CD4-positive, CD25-positive, alpha-beta regulatory T cell (primary cell): ENCODE measurements at regions not wholly inside any gene's neighbourhood (a gene's known extent, or its start where the extent isn't known, plus 50 kb on each side); places are given as distances from the start of the nearest gene placed in this dataset.
A peak's percentile ranks its signal among the peaks of the same experiment; 100 is the strongest.

ENCODE experiments used
- ATAC-seq, 2 donors: fragments of 150-1000 bp; cut with Tn5 transposase; one replicate each; pipeline ENCODE4 v1.10.0; 2021; ENCODE audit warnings: low read depth in 2 of 2, moderate number of reproducible peaks in 2 of 2, moderate library complexity in 1 of 2
- DNase-seq, 3 donors: peaks; one replicate each; pipeline versions ENCODE4 v3.0.0 to v3.0.0-alpha.2; 2012 to 2022; ENCODE audit warnings: mixed read lengths in 1 of 3
- H3K27ac ChIP-seq: one replicate; pipeline ENCODE4 v1.7.0; 2013; ENCODE audit warnings: mild to moderate bottlenecking, low read length; ENCODE audit not compliant: insufficient read depth, poor library complexity, severe bottlenecking
- H3K27me3 ChIP-seq: one replicate; pipeline ENCODE4 v1.7.0; 2013; ENCODE audit warnings: low read length; ENCODE audit not compliant: control insufficient read depth, insufficient read depth
- H3K36me3 ChIP-seq: one replicate; pipeline ENCODE4 v1.7.0; 2013; ENCODE audit warnings: mild to moderate bottlenecking, low read length, moderate library complexity; ENCODE audit not compliant: control insufficient read depth, insufficient read depth
- H3K4me1 ChIP-seq: 2 replicates; pipeline ENCODE4 v1.7.0; 2013; ENCODE audit warnings: mild to moderate bottlenecking, low read length; ENCODE audit not compliant: insufficient read depth, control insufficient read depth, poor library complexity, severe bottlenecking
- H3K4me3 ChIP-seq: one replicate; pipeline ENCODE4 v1.7.0; 2013; ENCODE audit warnings: low read depth, mild to moderate bottlenecking, low read length, moderate library complexity
- H3K9me3 ChIP-seq, 2 experiments: 1 replicate in 1 of 2; 2 replicates in 1 of 2; pipeline ENCODE4 v1.7.0; 2013; ENCODE audit warnings: low read length in 2 of 2, mild to moderate bottlenecking in 1 of 2, moderate library complexity in 1 of 2; ENCODE audit not compliant: control insufficient read depth in 2 of 2
- H3K27ac Mint-ChIP-seq, 3 donors: one replicate each; pipeline ENCODE4 v1.8.0; 2020 to 2022; ENCODE audit warnings: mild to moderate bottlenecking in 3 of 3, mixed read lengths in 3 of 3, moderate library complexity in 2 of 3
- H3K27me3 Mint-ChIP-seq: one replicate; pipeline ENCODE4 v1.8.0; 2022; ENCODE audit warnings: mild to moderate bottlenecking, mixed read lengths
- H3K36me3 Mint-ChIP-seq: one replicate; pipeline ENCODE4 v1.8.0; 2020; ENCODE audit warnings: mixed read lengths
- H3K4me1 Mint-ChIP-seq, 4 donors: one replicate each; pipeline ENCODE4 v1.8.0; 2020 to 2022; ENCODE audit warnings: mixed read lengths in 4 of 4, mild to moderate bottlenecking in 1 of 4
- H3K4me3 Mint-ChIP-seq, 4 donors: one replicate each; pipeline ENCODE4 v1.8.0; 2020 to 2022; ENCODE audit warnings: mild to moderate bottlenecking in 4 of 4, mixed read lengths in 4 of 4, moderate library complexity in 3 of 4
- H3K9me3 Mint-ChIP-seq, 7 donors: one replicate each; pipeline ENCODE4 v1.8.0; 2020 to 2022; ENCODE audit warnings: mixed read lengths in 7 of 7, mild to moderate bottlenecking in 3 of 7, moderate library complexity in 2 of 7

- Mint-ChIP-seq H3K9me3 (no peaks in the 10 kb centered on the region), H3K36me3 (no peaks in the 10 kb centered on the region), H3K4me3 (no peak overlapping the region), H3K27ac (peak overlapping the region in 2 of 3 donors; percentile 44 to 93), H3K27me3 (peaks cover 15% of the 10 kb centered on the region), H3K4me1 (peaks cover 5 to 21% (median 18%) of the 10 kb centered on the region in 4 donors)
- Histone ChIP-seq H3K4me1 (no peaks in the 10 kb centered on the region), H3K27me3 (no peaks in the 10 kb centered on the region), H3K27ac (no peak overlapping the region), H3K9me3 (no peaks in the 10 kb centered on the region), H3K36me3 (no peaks in the 10 kb centered on the region), H3K4me3 (no peak overlapping the region)
- DNase-seq (no peak), ATAC-seq (no peak)
Measured at GRCh38 chr3:4897765-4898453, 81.3 kb upstream of the BHLHE40 start.

DNA sequence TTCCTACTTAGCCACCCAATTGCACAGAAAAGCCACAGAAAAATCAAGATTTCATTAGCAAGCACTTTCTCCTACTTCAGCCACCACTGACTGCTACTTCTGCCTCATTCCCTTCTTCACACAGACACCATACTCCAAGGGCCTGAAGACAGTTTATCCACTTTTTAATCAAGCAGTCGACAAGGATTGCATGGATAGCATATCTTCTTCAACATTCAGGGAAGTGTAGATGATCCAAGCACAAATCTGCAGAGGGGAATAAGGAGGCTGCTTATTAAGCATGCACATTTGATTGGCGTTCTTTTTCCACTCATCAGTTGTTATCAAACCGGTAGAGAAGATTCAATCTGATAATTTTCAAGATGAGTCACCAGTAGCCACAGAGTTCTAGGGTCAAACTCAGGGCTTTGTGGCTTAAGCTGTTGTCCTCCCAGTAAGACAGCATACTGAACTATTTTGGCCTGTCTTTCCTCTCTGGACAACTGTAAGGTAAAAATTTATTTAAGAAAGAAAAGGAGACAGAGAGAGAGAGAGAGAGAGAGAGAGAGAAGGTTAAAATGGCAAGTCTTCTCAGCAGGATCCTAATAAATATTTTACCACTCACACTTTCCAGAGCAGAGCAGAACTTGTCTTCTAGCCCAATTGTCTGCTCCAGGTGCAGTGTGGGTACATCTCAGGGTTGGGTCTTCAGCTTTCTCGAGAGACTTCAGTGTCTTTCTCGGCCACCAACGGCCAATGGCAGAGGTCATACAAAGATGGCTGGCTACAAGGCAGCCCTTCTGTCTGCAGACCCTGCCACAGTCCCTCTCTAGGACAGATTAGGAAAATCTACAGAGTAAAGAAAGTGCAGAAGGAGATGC, 80.6 kb upstream of the BHLHE40 start:
- peaks cover 5 to 21% (median 18%) of the 10 kb centered on the region in 4 donors for H3K4me1 Mint-ChIP-seq
- H3K4me3 ChIP-seq: no peak overlapping the region
- no peaks in the 10 kb centered on the region for H3K36me3 Mint-ChIP-seq
- no peaks in the 10 kb centered on the region for H3K9me3 Mint-ChIP-seq
- ATAC-seq (peak; percentile 34 to 46), DNase-seq (peak in 1 of 3 donors; percentile 41)
- H3K27me3 Mint-ChIP-seq: peaks cover 15% of the 10 kb centered on the region
- H3K27me3 ChIP-seq: no peaks in the 10 kb centered on the region
- no peak overlapping the region for H3K27ac ChIP-seq
- H3K9me3 ChIP-seq: no peaks in the 10 kb centered on the region
- peak overlapping the region in 1 of 3 donors; percentile 44 for H3K27ac Mint-ChIP-seq
- no peaks in the 10 kb centered on the region for H3K36me3 ChIP-seq
- H3K4me3 Mint-ChIP-seq: no peak overlapping the region
- H3K4me1 ChIP-seq: no peaks in the 10 kb centered on the region

- no peaks in the 10 kb centered on the region for H3K9me3 ChIP-seq
- H3K27ac ChIP-seq: no peak overlapping the region
- H3K27me3 ChIP-seq: no peaks in the 10 kb centered on the region
- Mint-ChIP-seq H3K27me3 (peaks cover 15% of the 10 kb centered on the region), H3K36me3 (no peaks in the 10 kb centered on the region), H3K4me1 (peaks cover 8 to 24% (median 20%) of the 10 kb centered on the region in 4 donors), H3K9me3 (no peaks in the 10 kb centered on the region), H3K27ac (no peak overlapping the region), H3K4me3 (no peak overlapping the region)
- no peaks in the 10 kb centered on the region for H3K36me3 ChIP-seq
- ATAC-seq (no peak), DNase-seq (no peak)
- H3K4me1 ChIP-seq: no peaks in the 10 kb centered on the region
- H3K4me3 ChIP-seq: no peak overlapping the region
Measured at GRCh38 chr3:4899710-4900109, 79.5 kb upstream of the BHLHE40 start.

- DNase-seq (no peak), ATAC-seq (no peak)
- H3K27ac ChIP-seq: no peak overlapping the region
- H3K4me1 Mint-ChIP-seq: peaks cover 8 to 30% (median 23%) of the 10 kb centered on the region in 4 donors
- no peaks in the 10 kb centered on the region for H3K36me3 Mint-ChIP-seq
- no peaks in the 10 kb centered on the region for H3K9me3 ChIP-seq
- no peak overlapping the region for H3K4me3 Mint-ChIP-seq
- no peak overlapping the region for H3K4me3 ChIP-seq
- no peaks in the 10 kb centered on the region for H3K36me3 ChIP-seq
- peaks cover 15% of the 10 kb centered on the region for H3K27me3 Mint-ChIP-seq
- no peaks in the 10 kb centered on the region for H3K9me3 Mint-ChIP-seq
- H3K27me3 ChIP-seq: no peaks in the 10 kb centered on the region
- no peaks in the 10 kb centered on the region for H3K4me1 ChIP-seq
- H3K27ac Mint-ChIP-seq: no peak overlapping the region
Measured at GRCh38 chr3:4900298-4900697, 78.9 kb upstream of the BHLHE40 start.

- peak overlapping the region in 2 of 3 donors; percentile 33 to 67 for H3K27ac Mint-ChIP-seq
- Histone ChIP-seq H3K27ac (no peak overlapping the region), H3K27me3 (no peaks in the 10 kb centered on the region), H3K9me3 (no peaks in the 10 kb centered on the region), H3K4me3 (peak overlapping the region; percentile 15), H3K36me3 (no peaks in the 10 kb centered on the region), H3K4me1 (peaks cover 17% of the 10 kb centered on the region)
- peaks cover 21 to 46% (median 29%) of the 10 kb centered on the region in 4 donors for H3K4me1 Mint-ChIP-seq
- peaks cover 20% of the 10 kb centered on the region for H3K27me3 Mint-ChIP-seq
- DNase-seq (no peak), ATAC-seq (no peak)
- no peaks in the 10 kb centered on the region for H3K9me3 Mint-ChIP-seq
- peak overlapping the region in 2 of 4 donors; percentile 3 to 36 for H3K4me3 Mint-ChIP-seq
- H3K36me3 Mint-ChIP-seq: no peaks in the 10 kb centered on the region
Measured at GRCh38 chr3:4904811-4905695, 74.2 kb upstream of the BHLHE40 start.

DNA sequence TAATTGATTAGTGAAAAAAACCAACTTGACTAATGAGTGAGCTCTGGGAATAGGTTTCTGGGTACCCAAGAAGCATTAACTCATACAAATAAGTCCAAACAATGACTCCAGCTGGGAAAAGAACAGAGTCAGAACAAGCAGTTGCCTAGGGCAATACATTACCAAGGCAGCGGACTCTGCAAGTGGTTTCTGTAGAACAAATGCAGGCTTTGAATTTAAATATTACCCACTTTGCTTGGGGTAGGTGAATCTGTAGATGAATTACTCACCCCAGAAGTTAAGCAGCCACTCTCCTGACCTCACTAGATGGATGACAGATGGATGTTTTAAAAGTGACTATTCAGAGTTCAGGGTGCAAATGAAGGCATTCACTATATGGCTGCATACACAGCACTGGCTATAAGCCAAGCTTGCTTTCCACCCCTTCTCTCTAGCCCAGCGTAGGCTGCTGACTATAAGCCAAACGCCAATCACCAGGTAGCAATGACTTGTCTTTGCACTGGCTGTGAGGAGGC, 73.1 kb upstream of the BHLHE40 start:
- Histone ChIP-seq H3K4me1 (peaks cover 17% of the 10 kb centered on the region), H3K27ac (no peak overlapping the region)
- peaks cover 21 to 43% (median 26%) of the 10 kb centered on the region in 4 donors for H3K4me1 Mint-ChIP-seq

DNA sequence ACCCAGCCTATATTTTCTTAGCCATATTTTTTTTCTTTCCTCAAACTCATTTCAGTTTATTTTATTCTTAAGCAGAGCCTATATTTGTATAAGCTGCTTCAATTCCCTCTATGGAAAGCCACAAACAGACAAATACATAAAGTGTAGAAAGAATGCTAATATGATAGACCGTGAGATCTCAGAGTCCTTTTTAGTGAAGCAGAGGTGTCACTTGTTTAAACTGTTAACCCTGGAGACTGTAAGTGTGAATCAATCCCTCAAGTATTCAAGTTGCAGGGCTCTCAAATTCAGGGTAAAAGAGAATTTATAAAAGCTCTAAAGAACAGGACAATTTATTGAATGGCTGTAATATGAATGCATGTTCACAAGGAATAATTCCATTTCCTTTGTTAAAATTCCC, 72.2 kb upstream of the BHLHE40 start:
- H3K36me3 ChIP-seq: no peaks in the 10 kb centered on the region
- H3K27ac ChIP-seq: no peak overlapping the region
- H3K4me1 ChIP-seq: peaks cover 17% of the 10 kb centered on the region
- Mint-ChIP-seq H3K36me3 (no peaks in the 10 kb centered on the region), H3K27ac (peak overlapping the region in 1 of 3 donors; percentile 12), H3K27me3 (peaks cover 7% of the 10 kb centered on the region), H3K9me3 (peaks cover 0 to 3% (median 0%) of the 10 kb centered on the region in 7 donors), H3K4me3 (no peak overlapping the region), H3K4me1 (peaks cover 21 to 43% (median 26%) of the 10 kb centered on the region in 4 donors)
- ATAC-seq: no peak
- DNase-seq: no peak
- no peaks in the 10 kb centered on the region for H3K9me3 ChIP-seq
- H3K27me3 ChIP-seq: no peaks in the 10 kb centered on the region
- H3K4me3 ChIP-seq: no peak overlapping the region

More for the DNA sequence above, 73.1 kb upstream of the BHLHE40 start:
- no peaks in the 10 kb centered on the region for H3K9me3 ChIP-seq
- H3K4me3 ChIP-seq: no peak overlapping the region
- no peaks in the 10 kb centered on the region for H3K36me3 ChIP-seq
- DNase-seq (no peak), ATAC-seq (peak in 1 of 2 donors; percentile 24)
- Mint-ChIP-seq H3K27ac (peak overlapping the region in 2 of 3 donors; percentile 45 to 67), H3K27me3 (peaks cover 13% of the 10 kb centered on the region), H3K36me3 (no peaks in the 10 kb centered on the region), H3K9me3 (peaks cover 0 to 3% (median 0%) of the 10 kb centered on the region in 7 donors), H3K4me3 (no peak overlapping the region)
- H3K27me3 ChIP-seq: no peaks in the 10 kb centered on the region
